Kidney epithelial cell (primary cell): ENCODE measurements at regions not wholly inside any gene's neighbourhood (a gene's known extent, or its start where the extent isn't known, plus 50 kb on each side); places are given as distances from the start of the nearest gene placed in this dataset.

Experiments
- DNase-seq: peaks from one replicate; pipeline ENCODE4 v3.0.0-alpha.2; 2010; ENCODE audit warnings: low read depth
- H3K27me3 ChIP-seq: 2 replicates; pipeline ENCODE4 v1.6.0; 2011; ENCODE audit warnings: low read length; ENCODE audit not compliant: control insufficient read depth, insufficient read depth
- H3K36me3 ChIP-seq: 2 replicates; pipeline ENCODE4 v1.5.1; 2011; ENCODE audit warnings: low read length; ENCODE audit not compliant: control insufficient read depth, insufficient read depth
- H3K4me3 ChIP-seq: 2 replicates; pipeline ENCODE4 v1.5.1; 2011; ENCODE audit warnings: low read depth, mild to moderate bottlenecking, control low read depth, low read length
- CTCF ChIP-seq: IDR thresholded peaks from 2 replicates; pipeline ENCODE4 v1.5.1; 2011; ENCODE audit warnings: mild to moderate bottlenecking, moderate library complexity, low read length, control low read depth, inconsistent platforms; ENCODE audit not compliant: insufficient read depth, poor library complexity, severe bottlenecking

- no peaks in the 10 kb centered on the region for H3K27me3 ChIP-seq
- H3K36me3 ChIP-seq = no peaks in the 10 kb centered on the region
- no peak for TF ChIP-seq CTCF
- no peak overlapping the region for H3K4me3 ChIP-seq
- DNase-seq = no peak
These were observed 387.1 kb downstream of the IPMK start for GRCh38 chr10:57880446-57881227.

- no peaks in the 10 kb centered on the region for H3K36me3 ChIP-seq
- no peak for DNase-seq
- TF ChIP-seq CTCF = no peak
- H3K4me3 ChIP-seq = no peak overlapping the region
- H3K27me3 ChIP-seq = no peaks in the 10 kb centered on the region
These were observed 392.9 kb downstream of the IPMK start for GRCh38 chr10:57874810-57875209.

GRCh38 chr10:57867241-57867640 lies 400.5 kb downstream of the IPMK start:
- Histone ChIP-seq H3K27me3 (no peaks in the 10 kb centered on the region), H3K36me3 (no peaks in the 10 kb centered on the region), H3K4me3 (no peak overlapping the region)
- TF ChIP-seq CTCF = no peak
- DNase-seq = peak; percentile 38

- Histone ChIP-seq H3K36me3 (no peaks in the 10 kb centered on the region), H3K27me3 (no peaks in the 10 kb centered on the region), H3K4me3 (no peak overlapping the region)
- no peak for DNase-seq
- TF ChIP-seq CTCF = no peak
These were observed 402.7 kb downstream of the IPMK start for GRCh38 chr10:57864765-57865680.

GRCh38 chr10:57849691-57850357 lies 417.9 kb downstream of the IPMK start:
- peak; percentile 28 for TF ChIP-seq CTCF
- Histone ChIP-seq H3K36me3 (no peaks in the 10 kb centered on the region), H3K27me3 (no peaks in the 10 kb centered on the region), H3K4me3 (no peak overlapping the region)
- no peak for DNase-seq
